ENCODE measurements at regions not wholly inside any gene's neighbourhood (a gene's known extent, or its start where the extent isn't known, plus 50 kb on each side); places are given as distances from the start of the nearest gene placed in this dataset.
"Not testable (repeated sequence)": the region's sequence is repeated elsewhere in the genome, so short reads cannot be mapped to it uniquely, and the experiment has no call there.

- DNase-seq (ENCODE audit: low read depth, low spot score): no peak
Measured at GRCh38 chr18:47412924-47413323, 161.5 kb upstream of the SKOR2 start.

DNA sequence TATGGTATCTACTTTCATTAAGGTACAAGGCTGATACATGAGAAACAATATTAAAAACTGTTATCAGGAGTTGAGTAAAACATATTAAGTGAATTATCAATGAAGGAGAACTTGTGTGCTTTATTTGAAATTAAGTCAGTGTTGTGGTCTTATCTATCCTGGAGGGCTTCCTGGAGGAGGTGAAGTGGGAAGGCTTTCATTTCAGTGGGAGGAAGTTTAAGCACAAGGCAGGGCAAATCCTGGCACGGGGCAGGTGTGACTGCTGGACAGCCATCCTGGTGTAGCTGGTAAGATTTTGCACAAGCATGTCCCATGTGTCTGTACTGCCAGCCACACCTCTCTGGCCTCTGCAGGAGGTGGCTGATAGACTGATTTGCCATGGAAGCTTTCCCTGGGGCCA is 159.7 kb upstream of the SKOR2 start:
- no peak for DNase-seq (ENCODE audit: low read depth, low spot score)

GRCh38 chr18:47410139-47410538 is 158.7 kb upstream of the SKOR2 start:
- no peak for DNase-seq (ENCODE audit: low read depth, low spot score)

DNA sequence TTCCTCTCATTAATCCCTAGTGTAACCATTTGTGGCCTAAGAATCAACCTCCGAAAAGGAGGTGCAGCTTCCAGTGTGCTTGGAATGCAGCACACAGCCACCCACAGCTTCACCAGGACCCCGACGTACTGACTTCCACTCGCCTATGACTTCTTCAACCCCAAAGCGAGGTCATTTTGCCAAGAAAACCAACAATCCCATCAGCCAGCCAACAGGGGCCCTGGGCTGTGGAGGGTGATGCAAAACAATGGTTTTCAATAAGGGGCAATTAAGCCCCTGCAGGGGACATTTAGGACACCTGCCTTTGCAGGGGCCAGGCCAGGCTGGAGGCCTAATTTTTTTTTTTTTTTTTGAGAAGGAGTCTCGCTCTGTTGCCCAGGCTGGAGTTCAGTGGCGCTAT is 158.1 kb upstream of the SKOR2 start:
- no peak for DNase-seq (ENCODE audit: low read depth, low spot score)

- DNase-seq (ENCODE audit: low read depth, low spot score): no peak
Measured at GRCh38 chr18:47407736-47408135, 156.3 kb upstream of the SKOR2 start.

DNA sequence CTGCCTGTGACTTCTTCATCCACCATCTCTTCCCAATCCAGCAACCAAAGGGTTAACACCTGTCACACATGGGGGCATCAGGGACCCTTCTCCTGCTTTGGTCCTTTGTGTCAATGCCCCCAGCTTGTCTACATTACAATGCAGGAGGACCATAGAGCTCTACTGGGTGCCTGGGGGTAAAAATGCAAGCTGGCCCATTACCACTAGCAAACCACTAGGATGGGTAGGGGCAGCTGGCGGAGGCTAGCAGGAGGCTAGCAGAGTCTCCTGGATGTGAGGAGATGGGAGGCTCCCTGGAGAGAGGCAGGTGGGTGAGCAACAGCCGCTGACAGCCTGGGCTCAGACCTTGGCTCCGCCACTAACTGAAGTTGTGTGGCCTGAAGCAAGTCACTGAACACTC is 153.4 kb upstream of the SKOR2 start:
- no peak for DNase-seq (ENCODE audit: low read depth, low spot score)

GRCh38 chr18:47403949-47404348 is 152.5 kb upstream of the SKOR2 start:
- DNase-seq (ENCODE audit: low read depth, low spot score): no peak

DNA sequence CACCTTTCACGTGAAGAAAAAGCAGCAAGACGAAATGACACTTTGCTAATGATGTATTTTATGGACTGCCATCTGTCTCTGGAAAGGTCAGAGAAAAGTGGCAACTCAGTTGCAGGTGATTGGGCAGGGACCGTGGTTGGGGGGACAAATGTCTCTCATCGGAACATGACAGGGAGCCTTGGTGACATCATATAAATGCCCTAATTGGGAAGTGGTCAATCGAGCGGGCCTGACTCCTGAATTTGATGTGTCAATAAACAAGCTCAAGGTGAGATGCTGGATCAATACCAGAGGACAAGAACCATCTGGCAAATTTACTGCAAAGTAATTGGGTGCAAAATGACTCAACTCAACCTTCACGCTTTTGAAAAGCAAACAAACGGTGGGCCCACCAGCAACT is 151.9 kb upstream of the SKOR2 start:
- no peak for DNase-seq (ENCODE audit: low read depth, low spot score)

DNA sequence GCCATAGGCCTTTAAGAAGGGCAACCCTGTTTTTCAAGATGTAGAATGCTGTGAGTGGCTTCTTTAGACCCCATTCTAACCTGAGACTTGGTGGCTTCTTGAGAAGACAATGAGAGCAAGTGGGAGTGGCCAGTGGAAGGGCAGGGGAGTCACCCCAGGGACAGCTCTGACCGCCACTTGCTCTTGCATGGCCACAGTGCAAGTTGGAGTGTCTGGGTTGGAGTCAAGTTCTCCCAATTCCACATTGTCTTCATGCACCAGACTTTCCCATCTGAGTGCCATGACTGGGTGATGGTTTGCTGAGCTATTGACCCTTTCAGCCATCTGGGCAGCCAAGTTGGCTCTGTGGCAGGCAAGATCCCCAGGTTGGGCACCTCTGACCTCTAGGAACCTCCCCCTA is 148.0 kb upstream of the SKOR2 start:
- no peak for DNase-seq (ENCODE audit: low read depth, low spot score)

DNA sequence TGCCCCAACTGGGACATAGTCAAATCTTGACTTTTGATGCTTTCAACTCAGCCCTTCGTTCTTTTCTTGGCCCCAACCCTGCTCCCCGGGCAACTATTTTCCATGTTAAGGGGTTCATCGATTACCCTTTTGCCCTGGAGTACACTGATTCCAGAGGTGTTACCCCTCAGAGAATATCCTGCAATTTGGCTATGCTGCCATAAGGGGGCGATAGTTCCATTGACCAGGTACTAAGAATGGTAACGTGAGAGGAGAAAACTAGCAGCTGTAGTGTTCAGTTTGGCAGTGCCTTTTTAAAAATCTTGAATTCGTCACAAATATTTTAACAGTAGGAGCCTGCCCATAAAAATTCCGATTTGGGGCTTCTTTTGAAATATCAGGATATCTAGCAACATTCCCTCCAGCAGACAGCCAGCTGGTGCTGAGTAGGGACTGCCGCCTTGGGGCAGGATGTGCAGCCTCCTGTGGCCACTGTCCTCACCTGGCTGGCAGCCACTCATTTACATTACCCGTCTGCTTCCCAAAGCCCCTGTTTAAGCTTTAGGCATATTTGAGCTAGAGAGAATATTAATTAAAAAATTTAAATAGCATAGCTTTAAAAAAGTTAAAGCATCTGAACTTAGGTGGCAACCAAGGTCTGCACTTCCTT is 146.3 kb upstream of the SKOR2 start:
- DNase-seq (ENCODE audit: low read depth, low spot score): no peak

- DNase-seq (ENCODE audit: low read depth, low spot score): no peak
Measured at GRCh38 chr18:47391665-47392064, 140.2 kb upstream of the SKOR2 start.

DNA sequence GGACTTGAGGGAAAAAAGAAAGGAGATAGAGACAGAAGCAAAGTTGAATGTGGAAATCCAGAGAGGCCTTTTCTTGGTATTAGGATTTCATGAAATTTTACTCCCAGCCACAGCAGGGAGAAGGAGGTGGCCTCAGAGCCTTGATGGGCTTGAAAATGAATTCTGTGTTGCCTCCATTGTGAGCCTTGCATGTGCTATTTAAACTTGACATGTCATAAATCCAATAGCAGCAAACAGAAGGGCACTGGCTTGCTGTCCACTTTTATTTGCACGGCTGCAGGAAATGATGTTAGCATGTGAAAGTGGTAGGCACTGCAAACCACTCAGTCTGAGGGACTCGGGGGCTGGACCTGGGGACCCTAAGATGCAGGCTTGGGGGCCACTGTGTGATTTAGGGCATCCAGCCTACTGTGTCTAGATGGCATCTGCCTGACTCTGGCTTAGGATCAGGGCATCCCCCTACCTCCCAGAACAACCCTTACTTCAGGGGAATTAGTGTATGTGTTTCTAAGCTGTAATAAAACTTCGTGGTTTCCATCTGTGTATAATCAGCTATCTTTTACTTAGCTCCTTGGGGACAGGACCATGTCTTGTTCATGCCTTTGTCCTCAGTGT is 139.1 kb upstream of the SKOR2 start:
- DNase-seq (ENCODE audit: low read depth, low spot score): no peak

- no peak for DNase-seq (ENCODE audit: low read depth, low spot score)
Measured at GRCh38 chr18:47389210-47389609, 137.8 kb upstream of the SKOR2 start.

DNA sequence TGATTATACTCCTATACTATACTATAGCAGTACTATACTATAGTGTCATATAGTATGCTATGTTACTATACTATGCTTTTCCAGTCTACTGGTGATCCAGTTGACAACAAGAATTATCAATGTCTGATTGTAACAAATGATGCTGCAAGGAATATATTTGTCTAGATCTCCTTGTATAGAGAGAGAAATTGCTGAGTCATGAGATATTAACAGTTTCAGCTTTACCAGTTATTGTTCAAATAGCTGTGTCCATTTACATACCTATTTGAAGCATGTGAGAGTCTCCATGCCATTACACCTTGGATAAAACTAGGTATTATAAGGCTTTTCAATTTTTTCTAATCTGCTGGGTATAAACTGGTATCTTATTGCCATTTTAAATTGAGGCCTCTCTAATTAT is 136.4 kb upstream of the SKOR2 start:
- no peak for DNase-seq (ENCODE audit: low read depth, low spot score)

- DNase-seq (ENCODE audit: low read depth, low spot score): no peak
Measured at GRCh38 chr18:47383729-47384128, 132.3 kb upstream of the SKOR2 start.

DNA sequence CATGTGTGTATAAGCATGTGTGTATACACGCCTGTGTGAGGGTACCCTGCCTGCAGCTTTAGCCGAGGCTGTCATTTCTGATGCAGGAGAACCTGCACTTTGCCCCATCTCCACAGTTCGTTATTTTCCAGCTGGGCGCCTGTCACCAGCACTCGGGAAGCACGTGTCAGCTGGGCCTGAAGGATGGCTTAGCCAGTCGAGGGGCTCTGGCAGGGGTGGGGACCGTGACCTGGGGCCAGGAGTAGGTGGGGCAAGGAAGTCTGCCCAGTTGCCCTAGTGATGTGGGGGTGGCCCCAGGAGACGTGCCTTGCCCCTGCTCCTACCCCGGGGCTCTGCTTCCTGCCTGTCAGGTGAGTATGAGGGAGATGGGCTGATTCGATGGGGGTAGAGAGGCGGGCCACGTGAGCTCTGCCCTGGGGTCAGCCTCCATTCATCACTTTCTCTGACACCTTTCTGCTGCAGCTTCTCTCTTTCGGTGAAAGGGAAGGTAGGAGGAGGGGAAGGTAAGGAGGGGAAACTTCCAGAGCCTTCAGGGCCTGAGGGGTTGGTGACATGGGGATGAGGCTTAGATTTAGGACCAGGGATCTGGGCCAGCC is 130.6 kb upstream of the SKOR2 start:
- no peak for DNase-seq (ENCODE audit: low read depth, low spot score)

DNA sequence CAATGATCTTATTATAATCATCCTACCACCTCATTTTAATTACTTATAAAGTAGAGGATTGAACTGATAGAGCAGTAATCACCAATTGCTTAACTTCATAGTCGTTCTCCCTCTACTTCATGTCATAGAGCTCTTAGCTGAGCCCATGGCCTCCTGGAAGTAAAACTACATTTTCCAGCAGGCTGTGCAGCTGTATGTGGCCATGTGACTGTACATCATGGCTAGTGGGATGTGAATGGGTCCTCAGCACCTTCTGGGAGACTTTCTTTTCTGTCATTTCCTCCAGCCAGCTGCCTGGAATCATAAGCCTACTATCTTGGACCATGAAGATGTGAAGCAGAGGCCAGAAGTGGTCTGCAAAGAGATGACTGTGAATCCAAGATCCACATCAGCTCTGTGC is 128.7 kb upstream of the SKOR2 start:
- no peak for DNase-seq (ENCODE audit: low read depth, low spot score)

- no peak for DNase-seq (ENCODE audit: low read depth, low spot score)
Measured at GRCh38 chr18:47373465-47373864, 122.0 kb upstream of the SKOR2 start.

DNA sequence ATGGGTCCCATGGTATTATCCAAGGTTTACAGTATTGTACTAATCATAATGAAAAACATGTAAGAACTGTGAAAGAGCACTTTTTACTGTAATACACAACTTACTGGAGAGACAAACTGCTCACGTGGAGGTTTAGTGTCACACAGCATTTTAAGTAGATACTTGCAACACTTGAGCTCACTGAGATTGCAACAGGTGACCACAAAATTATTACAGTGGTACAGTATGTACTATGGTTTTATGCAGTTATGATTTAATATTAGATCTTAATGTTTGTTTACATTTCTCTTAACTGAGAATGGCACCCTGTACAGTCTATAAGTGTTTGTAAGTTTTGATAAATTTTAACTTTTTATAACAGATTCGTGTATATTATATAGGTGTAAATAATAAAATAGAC is 118.6 kb upstream of the SKOR2 start:
- no peak for DNase-seq (ENCODE audit: low read depth, low spot score)

DNA sequence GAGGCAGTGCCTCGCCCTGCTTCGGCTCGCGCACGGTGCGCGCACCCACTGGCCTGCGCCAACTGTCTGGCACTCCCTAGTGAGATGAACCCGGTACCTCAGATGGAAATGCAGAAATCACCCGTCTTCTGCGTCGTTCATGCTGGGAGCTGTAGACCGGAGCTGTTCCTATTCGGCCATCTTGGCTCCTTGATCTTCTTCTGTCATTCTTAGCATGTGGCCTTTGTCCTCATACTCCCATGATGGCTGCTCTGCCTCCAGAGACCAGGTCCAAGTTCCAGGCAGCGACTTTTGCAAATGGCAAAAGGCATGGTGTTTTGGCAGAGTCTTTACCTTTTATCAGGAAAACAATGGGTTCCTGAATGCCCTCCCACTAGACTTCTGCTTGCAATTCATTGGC is 102.6 kb upstream of the SKOR2 start:
- DNase-seq (ENCODE audit: low read depth, low spot score): not testable (repeated sequence)

DNA sequence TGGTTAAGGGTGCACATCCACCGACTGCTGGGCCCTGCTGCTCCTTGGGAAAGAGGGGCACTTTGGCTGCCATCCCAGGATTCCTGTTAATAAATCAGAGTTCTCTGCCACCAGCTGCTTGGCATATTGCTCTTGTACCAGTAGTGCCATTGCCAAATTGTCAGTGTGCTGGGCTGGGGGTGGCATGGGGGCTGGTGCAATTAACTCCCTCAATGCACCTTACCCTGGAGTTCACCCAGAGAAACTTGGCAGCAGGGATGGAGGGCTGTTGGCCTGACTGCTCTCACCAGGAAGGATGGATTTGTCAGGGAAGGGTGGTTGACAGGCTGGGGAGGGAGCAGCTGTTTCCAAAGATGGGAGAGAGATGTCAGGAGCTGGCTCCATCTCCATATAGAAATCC is 94.6 kb upstream of the SKOR2 start:
- DNase-seq (ENCODE audit: low read depth, low spot score): no peak

DNA sequence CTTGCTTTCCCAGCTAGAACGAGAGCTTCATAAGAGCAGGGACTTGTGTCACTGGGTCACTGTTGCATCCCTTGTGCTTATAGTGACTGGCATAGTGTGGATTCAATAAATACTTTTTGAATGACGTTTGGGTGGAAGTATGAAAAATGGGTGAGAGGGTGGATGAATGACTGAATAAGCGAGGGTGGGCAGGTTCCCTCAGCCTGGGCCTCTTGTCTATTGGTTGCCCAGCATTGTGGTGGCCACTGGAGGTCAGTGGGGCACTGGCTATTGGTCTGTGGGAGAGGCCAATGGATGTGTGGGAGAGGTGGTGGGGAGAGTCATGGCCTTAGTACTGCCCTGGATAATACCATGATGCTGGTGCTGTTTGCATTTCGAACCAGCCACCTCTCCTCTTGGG is 93.8 kb upstream of the SKOR2 start:
- DNase-seq (ENCODE audit: low read depth, low spot score): no peak

- DNase-seq (ENCODE audit: low read depth, low spot score): no peak
Measured at GRCh38 chr18:47343291-47343690, 91.8 kb upstream of the SKOR2 start.

GRCh38 chr18:47342566-47342965 is 91.1 kb upstream of the SKOR2 start:
- DNase-seq (ENCODE audit: low read depth, low spot score): no peak

Measured in activated naive CD8-positive, alpha-beta T cell treated with anti-CD3 and anti-CD28 coated beads, Interleukin-2, amount 50 U/mL, for 16 hours (primary cell).